ENCODE measurements at regions not wholly inside any gene's neighbourhood (a gene's known extent, or its start where the extent isn't known, plus 50 kb on each side); places are given as distances from the start of the nearest gene placed in this dataset.

DNA sequence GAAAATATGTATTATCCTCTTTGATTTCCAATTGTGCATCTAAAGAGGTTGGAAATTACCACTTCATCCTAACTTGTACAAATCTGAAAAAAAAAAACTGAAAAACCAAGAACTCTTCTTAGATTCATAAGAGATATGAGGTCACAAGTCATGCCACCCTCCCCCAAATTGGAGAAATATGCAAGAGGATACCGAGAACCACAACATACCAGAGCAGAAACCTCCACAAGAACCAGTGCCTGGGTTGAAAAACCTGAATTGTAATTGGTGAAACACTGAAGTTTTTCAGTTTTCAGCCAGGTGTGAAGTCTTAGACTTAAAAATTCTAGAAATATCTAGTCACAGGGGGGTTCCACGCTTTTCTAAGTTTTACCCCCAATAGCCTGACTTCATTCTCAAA, 1029.5 kb upstream of the LRRTM1 start:
- Histone ChIP-seq H3K4me3 (no peak overlapping the region), H3K27me3 (ENCODE audit: low read depth) (no peaks in the 10 kb centered on the region), H3K27ac (no peak overlapping the region), H3K36me3 (no peaks in the 10 kb centered on the region), H3K9me3 (no peaks in the 10 kb centered on the region), H3K4me1 (no peaks in the 10 kb centered on the region)
- no peak for DNase-seq
- intact Hi-C loops (cut with DNase I), result no loop called here
- ATAC-seq, result no peak
- TF ChIP-seq, protein P1, sequence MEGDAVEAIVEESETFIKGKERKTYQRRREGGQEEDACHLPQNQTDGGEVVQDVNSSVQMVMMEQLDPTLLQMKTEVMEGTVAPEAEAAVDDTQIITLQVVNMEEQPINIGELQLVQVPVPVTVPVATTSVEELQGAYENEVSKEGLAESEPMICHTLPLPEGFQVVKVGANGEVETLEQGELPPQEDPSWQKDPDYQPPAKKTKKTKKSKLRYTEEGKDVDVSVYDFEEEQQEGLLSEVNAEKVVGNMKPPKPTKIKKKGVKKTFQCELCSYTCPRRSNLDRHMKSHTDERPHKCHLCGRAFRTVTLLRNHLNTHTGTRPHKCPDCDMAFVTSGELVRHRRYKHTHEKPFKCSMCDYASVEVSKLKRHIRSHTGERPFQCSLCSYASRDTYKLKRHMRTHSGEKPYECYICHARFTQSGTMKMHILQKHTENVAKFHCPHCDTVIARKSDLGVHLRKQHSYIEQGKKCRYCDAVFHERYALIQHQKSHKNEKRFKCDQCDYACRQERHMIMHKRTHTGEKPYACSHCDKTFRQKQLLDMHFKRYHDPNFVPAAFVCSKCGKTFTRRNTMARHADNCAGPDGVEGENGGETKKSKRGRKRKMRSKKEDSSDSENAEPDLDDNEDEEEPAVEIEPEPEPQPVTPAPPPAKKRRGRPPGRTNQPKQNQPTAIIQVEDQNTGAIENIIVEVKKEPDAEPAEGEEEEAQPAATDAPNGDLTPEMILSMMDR (IDR thresholded peaks at IDR 0.05), result no peak

DNA sequence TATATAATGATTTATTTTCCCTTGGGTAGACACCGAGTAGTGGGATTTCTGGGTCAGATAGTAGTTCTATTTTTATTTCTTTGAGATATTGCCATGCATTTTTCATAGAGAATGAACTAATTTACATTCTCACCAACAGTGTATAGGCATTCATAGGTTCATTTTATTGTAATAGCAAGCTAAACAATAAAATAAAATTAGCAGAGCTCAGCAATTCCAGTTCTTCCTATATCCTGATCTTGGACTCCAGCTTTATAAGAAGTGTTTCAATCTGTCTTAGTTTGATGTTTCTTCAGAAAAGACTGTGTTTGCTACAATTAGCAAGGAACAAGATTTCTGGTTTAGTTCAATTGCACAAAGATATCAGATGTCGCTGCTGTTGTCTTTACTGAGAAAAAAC, 1024.4 kb upstream of the LRRTM1 start:
- intact Hi-C loops (cut with DNase I), result no loop called here
- Histone ChIP-seq H3K27me3 (ENCODE audit: low read depth) (no peaks in the 10 kb centered on the region), H3K4me3 (no peak overlapping the region), H3K27ac (no peak overlapping the region), H3K36me3 (no peaks in the 10 kb centered on the region), H3K4me1 (no peaks in the 10 kb centered on the region), H3K9me3 (no peaks in the 10 kb centered on the region)
- no peak for ATAC-seq
- TF ChIP-seq, protein P1 (IDR thresholded peaks at IDR 0.05), result no peak
- DNase-seq, result no peak

DNA sequence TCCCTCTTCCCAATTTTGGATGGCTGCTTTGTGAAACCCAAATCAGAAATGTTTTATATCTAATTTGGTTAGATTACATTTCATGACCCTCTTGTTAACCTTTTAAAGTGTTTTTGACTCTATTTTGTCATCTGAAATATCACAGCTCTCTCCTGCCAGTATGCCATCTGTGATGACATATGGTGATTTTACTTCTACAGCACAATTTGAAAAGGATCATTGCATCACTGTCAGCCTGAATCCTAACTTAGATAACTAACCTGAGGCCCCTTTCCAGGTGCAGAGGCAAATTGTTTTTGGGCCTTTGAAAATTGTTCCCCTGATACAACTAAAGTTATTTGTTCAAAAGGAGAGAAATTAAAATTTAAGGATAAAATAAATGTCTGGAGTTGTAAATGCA, 1023.4 kb upstream of the LRRTM1 start:
- DNase-seq, result no peak
- Histone ChIP-seq H3K27ac (no peak overlapping the region), H3K27me3 (ENCODE audit: low read depth) (no peaks in the 10 kb centered on the region), H3K9me3 (peaks cover 8% of the 10 kb centered on the region), H3K4me1 (no peaks in the 10 kb centered on the region), H3K36me3 (no peaks in the 10 kb centered on the region), H3K4me3 (no peak overlapping the region)
- intact Hi-C loops (cut with DNase I), result no loop called here
- TF ChIP-seq, protein P1 (IDR thresholded peaks at IDR 0.05), result no peak
- ATAC-seq, result no peak

DNA sequence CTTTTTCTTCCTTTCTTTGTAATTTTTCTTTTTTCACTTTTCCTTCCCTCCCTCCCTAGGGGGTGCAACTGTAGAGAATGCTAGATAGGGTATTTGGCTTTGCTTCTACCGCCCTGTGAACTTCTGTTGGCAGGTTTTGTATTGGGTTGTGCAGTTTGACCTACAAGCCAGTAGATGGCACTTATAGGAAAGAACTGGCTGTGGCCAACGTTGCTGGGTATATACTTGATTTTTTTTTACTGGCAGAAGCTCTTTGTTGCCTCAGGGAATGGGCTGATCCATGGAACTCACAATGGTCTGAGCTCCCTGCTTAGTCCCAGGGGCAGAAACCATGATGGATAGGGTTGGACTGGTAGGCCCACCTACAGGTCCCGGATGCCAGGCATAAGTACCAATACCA, 1019.5 kb upstream of the LRRTM1 start:
- no peak overlapping the region for H3K27ac ChIP-seq
- TF ChIP-seq, protein P1 (IDR thresholded peaks at IDR 0.05), result no peak
- H3K27me3 ChIP-seq (ENCODE audit: low read depth), result no peaks in the 10 kb centered on the region
- intact Hi-C loops (cut with DNase I), result no loop called here
- H3K4me3 ChIP-seq, result no peak overlapping the region
- H3K9me3 ChIP-seq, result peaks cover 9% of the 10 kb centered on the region
- H3K4me1 ChIP-seq, result no peaks in the 10 kb centered on the region
- DNase-seq, result no peak
- H3K36me3 ChIP-seq, result no peaks in the 10 kb centered on the region
- ATAC-seq, result no peak

DNA sequence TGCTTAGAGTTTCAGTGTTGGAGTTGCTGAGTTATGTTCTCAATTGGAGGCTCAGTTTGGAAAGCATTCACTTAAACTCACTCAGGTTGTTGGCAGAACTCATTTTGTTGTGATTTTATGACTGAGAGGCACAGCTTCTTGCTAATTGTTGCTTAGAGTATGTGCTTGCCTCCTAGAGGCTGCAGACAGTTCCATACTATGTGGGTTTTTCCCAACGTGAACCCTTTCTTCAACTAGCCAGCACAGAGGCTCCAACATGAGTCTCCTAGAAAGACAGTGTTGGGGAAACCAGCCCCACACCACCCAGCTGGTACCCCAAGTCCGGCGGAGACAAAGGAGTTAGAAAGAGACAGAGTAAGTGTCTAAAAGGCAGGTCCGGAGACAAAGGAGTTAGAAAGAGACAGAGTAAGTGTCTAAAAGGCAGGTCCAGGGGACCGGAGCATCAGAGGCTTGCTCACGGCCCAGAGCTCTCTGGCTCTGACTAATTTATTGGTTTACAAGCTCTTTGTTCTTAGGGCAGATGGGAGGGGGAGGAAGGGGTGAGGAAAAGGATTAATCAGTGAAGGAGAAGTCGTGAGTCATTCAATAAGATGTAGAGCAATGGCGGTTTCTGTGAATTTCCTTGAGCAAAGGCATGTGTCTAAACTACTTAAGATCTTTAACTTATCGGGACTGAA, 999.7 kb upstream of the LRRTM1 start:
- H3K36me3 ChIP-seq, result no peaks in the 10 kb centered on the region
- H3K27me3 ChIP-seq (ENCODE audit: low read depth), result no peaks in the 10 kb centered on the region
- intact Hi-C loops (cut with DNase I), result no loop called here
- H3K27ac ChIP-seq, result no peak overlapping the region
- TF ChIP-seq, protein P1 (IDR thresholded peaks at IDR 0.05), result no peak
- DNase-seq, result no peak
- H3K4me1 ChIP-seq, result no peaks in the 10 kb centered on the region
- peaks cover 12% of the 10 kb centered on the region for H3K9me3 ChIP-seq
- no peak overlapping the region for H3K4me3 ChIP-seq
- no peak for ATAC-seq
